ENCODE measurements at regions not wholly inside any gene's neighbourhood (a gene's known extent, or its start where the extent isn't known, plus 50 kb on each side); places are given as distances from the start of the nearest gene placed in this dataset.

GRCh38 chr5:109998726-109999125, 309.0 kb downstream of the MAN2A1 start (continued):
- TF ChIP-seq, protein P1, sequence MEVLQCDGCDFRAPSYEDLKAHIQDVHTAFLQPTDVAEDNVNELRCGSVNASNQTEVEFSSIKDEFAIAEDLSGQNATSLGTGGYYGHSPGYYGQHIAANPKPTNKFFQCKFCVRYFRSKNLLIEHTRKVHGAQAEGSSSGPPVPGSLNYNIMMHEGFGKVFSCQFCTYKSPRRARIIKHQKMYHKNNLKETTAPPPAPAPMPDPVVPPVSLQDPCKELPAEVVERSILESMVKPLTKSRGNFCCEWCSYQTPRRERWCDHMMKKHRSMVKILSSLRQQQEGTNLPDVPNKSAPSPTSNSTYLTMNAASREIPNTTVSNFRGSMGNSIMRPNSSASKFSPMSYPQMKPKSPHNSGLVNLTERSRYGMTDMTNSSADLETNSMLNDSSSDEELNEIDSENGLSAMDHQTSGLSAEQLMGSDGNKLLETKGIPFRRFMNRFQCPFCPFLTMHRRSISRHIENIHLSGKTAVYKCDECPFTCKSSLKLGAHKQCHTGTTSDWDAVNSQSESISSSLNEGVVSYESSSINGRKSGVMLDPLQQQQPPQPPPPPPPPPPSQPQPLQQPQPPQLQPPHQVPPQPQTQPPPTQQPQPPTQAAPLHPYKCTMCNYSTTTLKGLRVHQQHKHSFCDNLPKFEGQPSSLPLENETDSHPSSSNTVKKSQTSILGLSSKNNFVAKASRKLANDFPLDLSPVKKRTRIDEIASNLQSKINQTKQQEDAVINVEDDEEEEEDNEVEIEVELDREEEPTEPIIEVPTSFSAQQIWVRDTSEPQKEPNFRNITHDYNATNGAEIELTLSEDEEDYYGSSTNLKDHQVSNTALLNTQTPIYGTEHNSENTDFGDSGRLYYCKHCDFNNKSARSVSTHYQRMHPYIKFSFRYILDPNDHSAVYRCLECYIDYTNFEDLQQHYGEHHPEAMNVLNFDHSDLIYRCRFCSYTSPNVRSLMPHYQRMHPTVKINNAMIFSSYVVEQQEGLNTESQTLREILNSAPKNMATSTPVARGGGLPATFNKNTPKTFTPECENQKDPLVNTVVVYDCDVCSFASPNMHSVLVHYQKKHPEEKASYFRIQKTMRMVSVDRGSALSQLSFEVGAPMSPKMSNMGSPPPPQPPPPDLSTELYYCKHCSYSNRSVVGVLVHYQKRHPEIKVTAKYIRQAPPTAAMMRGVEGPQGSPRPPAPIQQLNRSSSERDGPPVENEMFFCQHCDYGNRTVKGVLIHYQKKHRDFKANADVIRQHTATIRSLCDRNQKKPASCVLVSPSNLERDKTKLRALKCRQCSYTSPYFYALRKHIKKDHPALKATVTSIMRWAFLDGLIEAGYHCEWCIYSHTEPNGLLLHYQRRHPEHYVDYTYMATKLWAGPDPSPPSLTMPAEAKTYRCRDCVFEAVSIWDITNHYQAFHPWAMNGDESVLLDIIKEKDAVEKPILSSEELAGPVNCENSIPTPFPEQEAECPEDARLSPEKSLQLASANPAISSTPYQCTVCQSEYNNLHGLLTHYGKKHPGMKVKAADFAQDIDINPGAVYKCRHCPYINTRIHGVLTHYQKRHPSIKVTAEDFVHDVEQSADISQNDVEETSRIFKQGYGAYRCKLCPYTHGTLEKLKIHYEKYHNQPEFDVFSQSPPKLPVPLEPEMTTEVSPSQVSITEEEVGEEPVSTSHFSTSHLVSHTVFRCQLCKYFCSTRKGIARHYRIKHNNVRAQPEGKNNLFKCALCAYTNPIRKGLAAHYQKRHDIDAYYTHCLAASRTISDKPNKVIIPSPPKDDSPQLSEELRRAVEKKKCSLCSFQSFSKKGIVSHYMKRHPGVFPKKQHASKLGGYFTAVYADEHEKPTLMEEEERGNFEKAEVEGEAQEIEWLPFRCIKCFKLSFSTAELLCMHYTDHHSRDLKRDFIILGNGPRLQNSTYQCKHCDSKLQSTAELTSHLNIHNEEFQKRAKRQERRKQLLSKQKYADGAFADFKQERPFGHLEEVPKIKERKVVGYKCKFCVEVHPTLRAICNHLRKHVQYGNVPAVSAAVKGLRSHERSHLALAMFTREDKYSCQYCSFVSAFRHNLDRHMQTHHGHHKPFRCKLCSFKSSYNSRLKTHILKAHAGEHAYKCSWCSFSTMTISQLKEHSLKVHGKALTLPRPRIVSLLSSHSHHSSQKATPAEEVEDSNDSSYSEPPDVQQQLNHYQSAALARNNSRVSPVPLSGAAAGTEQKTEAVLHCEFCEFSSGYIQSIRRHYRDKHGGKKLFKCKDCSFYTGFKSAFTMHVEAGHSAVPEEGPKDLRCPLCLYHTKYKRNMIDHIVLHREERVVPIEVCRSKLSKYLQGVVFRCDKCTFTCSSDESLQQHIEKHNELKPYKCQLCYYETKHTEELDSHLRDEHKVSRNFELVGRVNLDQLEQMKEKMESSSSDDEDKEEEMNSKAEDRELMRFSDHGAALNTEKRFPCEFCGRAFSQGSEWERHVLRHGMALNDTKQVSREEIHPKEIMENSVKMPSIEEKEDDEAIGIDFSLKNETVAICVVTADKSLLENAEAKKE (CRISPR knock-in tag; IDR thresholded peaks at IDR 0.05), result no peak
- TF ChIP-seq ETS1 (IDR thresholded peaks at IDR 0.05) (no peak), NANOG (IDR thresholded peaks at IDR 0.05; ENCODE audit: borderline replicate concordance) (no peak), EZH2phosphoT487 (IDR thresholded peaks at IDR 0.05; ENCODE audit: unreplicated experiment) (no peak), ZNF114 (CRISPR knock-in tag; IDR thresholded peaks at IDR 0.05) (no peak), JUNB (IDR thresholded peaks at IDR 0.05; ENCODE audit: unreplicated experiment) (no peak), POLR2AphosphoS5 (IDR thresholded peaks at IDR 0.05; ENCODE audit: low read depth) (no peak)

DNA sequence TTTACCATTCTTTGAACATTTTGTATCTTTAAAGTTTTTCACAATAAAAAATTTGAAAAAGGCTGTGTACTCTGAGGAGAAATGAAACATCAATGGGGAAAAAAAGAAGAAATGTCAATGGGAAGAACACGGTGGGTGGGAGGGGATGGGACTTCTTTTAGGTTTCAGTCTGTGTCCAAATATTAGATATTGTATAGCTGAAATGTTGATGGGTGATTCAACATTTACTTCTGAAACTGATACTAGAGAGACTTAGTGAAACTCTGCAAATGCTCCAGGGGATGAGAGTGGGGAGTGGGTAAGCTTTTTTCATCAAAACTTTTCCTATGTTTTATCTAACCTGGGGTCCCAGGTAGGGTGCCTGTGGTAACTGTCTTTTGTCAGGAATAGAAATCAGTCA, 311.9 kb downstream of the MAN2A1 start:
- Mint-ChIP-seq H3K4me3 (no peak overlapping the region), H3K27me3 (ENCODE audit: insufficient read depth, low read depth, poor library complexity) (no peaks in the 10 kb centered on the region), H3K9me3 (peaks cover 6% of the 10 kb centered on the region), H3K4me1 (peaks cover 37% of the 10 kb centered on the region), H3K27ac (no peak overlapping the region), H3K36me3 (ENCODE audit: low read depth) (peaks cover 5% of the 10 kb centered on the region; the same call in 1 of the 3 replicates)
- no peak overlapping the region for H3K4me3 ChIP-seq
- no peaks in the 10 kb centered on the region for H4K20me1 ChIP-seq (replicated peaks; ENCODE audit: insufficient read depth)
- ATAC-seq (no peak), DNase-seq (ENCODE audit: low spot score) (no peak)
- no peaks in the 10 kb centered on the region for H3K27me3 ChIP-seq (ENCODE audit: insufficient read depth)
- no peaks in the 10 kb centered on the region for H3K36me3 ChIP-seq (ENCODE audit: insufficient read depth)
- no peak overlapping the region for H3K27ac ChIP-seq (ENCODE audit: low read depth)
- H2AFZ ChIP-seq, result no peak overlapping the region
- no peaks in the 10 kb centered on the region for H3K79me2 ChIP-seq (replicated peaks; ENCODE audit: insufficient read depth)
- H3K9me2 ChIP-seq (ENCODE audit: insufficient read depth), result peaks cover 3% of the 10 kb centered on the region; the same call in 1 of the 2 replicates
- no peaks in the 10 kb centered on the region for H3F3A ChIP-seq (replicated peaks; ENCODE audit: low read depth)
- peaks cover 39% of the 10 kb centered on the region for H3K4me1 ChIP-seq (ENCODE audit: insufficient read depth)
- H3K4me2 ChIP-seq, result no peak overlapping the region
- TF ChIP-seq EZH2phosphoT487 (IDR thresholded peaks at IDR 0.05; ENCODE audit: unreplicated experiment) (no peak), ZNF114 (CRISPR knock-in tag; IDR thresholded peaks at IDR 0.05) (no peak)
- TF ChIP-seq, protein P1 (CRISPR knock-in tag; IDR thresholded peaks at IDR 0.05), result no peak

Data from GM23338 (cell line).